GM12878 (cell line): ENCODE measurements at regions not wholly inside any gene's neighbourhood (a gene's known extent, or its start where the extent isn't known, plus 50 kb on each side); places are given as distances from the start of the nearest gene placed in this dataset.

Experiments used
- CTCF ChIP-seq, 3 experiments: IDR thresholded peaks in 2 of 3; conservative IDR thresholded peaks in 1 of 3; 2 replicates each; pipeline ENCODE4 v1.5.1; 2011; ENCODE audit warnings: low read depth in 3 of 3, low read length in 3 of 3, mild to moderate bottlenecking in 3 of 3, control low read depth in 2 of 3, moderate library complexity in 2 of 3, inconsistent platforms in 1 of 3, mixed read lengths in 1 of 3; ENCODE audit not compliant: control insufficient read depth in 2 of 3, insufficient read depth in 1 of 3; ENCODE audit errors: extremely low read depth in 1 of 3
- RELB ChIP-seq: fragments of 450-650 bp; IDR thresholded peaks from 2 replicates; pipeline ENCODE4 v1.6.1; 2017; ENCODE audit warnings: low read depth, mild to moderate bottlenecking, moderate library complexity
- USF1 ChIP-seq: IDR thresholded peaks from 2 replicates; pipeline ENCODE4 v1.6.1; 2011; ENCODE audit warnings: borderline replicate concordance, low read depth, mild to moderate bottlenecking, moderate library complexity, mixed read lengths, low read length; ENCODE audit not compliant: insufficient read depth; ENCODE audit errors: extremely low read length
- TF ChIP-seq, protein P1 (sequence below): fragments of 450-650 bp; formaldehyde crosslinking; IDR thresholded peaks from 2 replicates; pipeline ENCODE4 v1.4.0; 2020; ENCODE audit warnings: mild to moderate bottlenecking, moderate library complexity

DNA sequence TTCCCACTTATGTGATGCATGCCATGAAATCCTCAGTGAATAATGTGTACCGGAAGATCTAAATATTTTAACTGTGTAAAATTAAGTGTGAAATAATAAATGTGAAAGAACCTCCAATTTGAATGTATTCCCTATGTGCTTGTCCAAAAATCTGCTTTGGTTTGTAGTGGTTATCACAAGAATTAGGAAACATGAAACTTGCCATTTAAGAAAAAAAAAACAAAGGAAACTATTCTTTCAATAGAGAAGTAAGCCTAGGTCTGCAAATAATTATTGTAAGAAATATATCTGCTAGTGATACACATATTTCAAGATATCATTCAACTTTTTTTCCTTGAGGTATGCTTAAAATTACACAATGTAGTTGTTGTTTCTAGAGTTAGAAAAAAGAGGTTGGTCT, 500.4 kb downstream of the SLC6A15 start:
- no peak for TF ChIP-seq RELB
- TF ChIP-seq CTCF (IDR thresholded peaks at IDR 0.05 in 2 of 3, conservative IDR thresholded peaks at IDR 0.05 in 1 of 3; ENCODE audit: control insufficient read depth in 2 of 3, extremely low read depth in 1 of 3, insufficient read depth in 1 of 3, low read depth in 3 of 3, low read length in 3 of 3) = no peak
- no peak for TF ChIP-seq USF1
- TF ChIP-seq, protein P1, sequence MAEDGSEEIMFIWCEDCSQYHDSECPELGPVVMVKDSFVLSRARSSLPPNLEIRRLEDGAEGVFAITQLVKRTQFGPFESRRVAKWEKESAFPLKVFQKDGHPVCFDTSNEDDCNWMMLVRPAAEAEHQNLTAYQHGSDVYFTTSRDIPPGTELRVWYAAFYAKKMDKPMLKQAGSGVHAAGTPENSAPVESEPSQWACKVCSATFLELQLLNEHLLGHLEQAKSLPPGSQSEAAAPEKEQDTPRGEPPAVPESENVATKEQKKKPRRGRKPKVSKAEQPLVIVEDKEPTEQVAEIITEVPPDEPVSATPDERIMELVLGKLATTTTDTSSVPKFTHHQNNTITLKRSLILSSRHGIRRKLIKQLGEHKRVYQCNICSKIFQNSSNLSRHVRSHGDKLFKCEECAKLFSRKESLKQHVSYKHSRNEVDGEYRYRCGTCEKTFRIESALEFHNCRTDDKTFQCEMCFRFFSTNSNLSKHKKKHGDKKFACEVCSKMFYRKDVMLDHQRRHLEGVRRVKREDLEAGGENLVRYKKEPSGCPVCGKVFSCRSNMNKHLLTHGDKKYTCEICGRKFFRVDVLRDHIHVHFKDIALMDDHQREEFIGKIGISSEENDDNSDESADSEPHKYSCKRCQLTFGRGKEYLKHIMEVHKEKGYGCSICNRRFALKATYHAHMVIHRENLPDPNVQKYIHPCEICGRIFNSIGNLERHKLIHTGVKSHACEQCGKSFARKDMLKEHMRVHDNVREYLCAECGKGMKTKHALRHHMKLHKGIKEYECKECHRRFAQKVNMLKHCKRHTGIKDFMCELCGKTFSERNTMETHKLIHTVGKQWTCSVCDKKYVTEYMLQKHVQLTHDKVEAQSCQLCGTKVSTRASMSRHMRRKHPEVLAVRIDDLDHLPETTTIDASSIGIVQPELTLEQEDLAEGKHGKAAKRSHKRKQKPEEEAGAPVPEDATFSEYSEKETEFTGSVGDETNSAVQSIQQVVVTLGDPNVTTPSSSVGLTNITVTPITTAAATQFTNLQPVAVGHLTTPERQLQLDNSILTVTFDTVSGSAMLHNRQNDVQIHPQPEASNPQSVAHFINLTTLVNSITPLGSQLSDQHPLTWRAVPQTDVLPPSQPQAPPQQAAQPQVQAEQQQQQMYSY (CRISPR knock-in tag) = no peak
